Stimulated activated naive CD4-positive, alpha-beta T cell treated with Interleukin-2 at 50 U/mL for 16 hours (primary cell): ENCODE measurements at regions not wholly inside any gene's neighbourhood (a gene's known extent, or its start where the extent isn't known, plus 50 kb on each side); places are given as distances from the start of the nearest gene placed in this dataset.
"Not testable (repeated sequence)": the region's sequence is repeated elsewhere in the genome, so short reads cannot be mapped to it uniquely, and the experiment has no call there.

Experiments
- DNase-seq: peaks from one replicate; lab custom pipeline; 2025; lab: John Stamatoyannopoulos, UW

GRCh38 chr7:142534726-142535122 is 214.5 kb upstream of the PRSS1 start:
- DNase-seq: no peak

GRCh38 chr7:142533920-142534319 is 215.4 kb upstream of the PRSS1 start:
- no peak for DNase-seq

- DNase-seq: no peak
Measured at GRCh38 chr7:142529591-142529990, 219.7 kb upstream of the PRSS1 start.

- no peak for DNase-seq
Measured at GRCh38 chr7:142528608-142529408, 220.5 kb upstream of the PRSS1 start.

- no peak for DNase-seq
Measured at GRCh38 chr7:142523821-142524460, 225.3 kb upstream of the PRSS1 start.

- DNase-seq: no peak
Measured at GRCh38 chr7:142522735-142523134, 226.5 kb upstream of the PRSS1 start.

- not testable (repeated sequence) for DNase-seq
Measured at GRCh38 chr7:142520885-142521284, 228.4 kb upstream of the PRSS1 start.

GRCh38 chr7:142520455-142520854 is 228.8 kb upstream of the PRSS1 start:
- not testable (repeated sequence) for DNase-seq

- DNase-seq: no peak
Measured at GRCh38 chr7:142519079-142520078, 229.9 kb upstream of the PRSS1 start.

- DNase-seq: peak; percentile 13
Measured at GRCh38 chr7:142516038-142516501, 233.2 kb upstream of the PRSS1 start.

- DNase-seq: not testable (repeated sequence)
Measured at GRCh38 chr7:142514716-142515115, 234.6 kb upstream of the PRSS1 start.

GRCh38 chr7:142513178-142513955 is 235.9 kb upstream of the PRSS1 start:
- no peak for DNase-seq

- no peak for DNase-seq
Measured at GRCh38 chr7:142511801-142512200, 237.5 kb upstream of the PRSS1 start.

GRCh38 chr7:142511374-142511773 is 237.9 kb upstream of the PRSS1 start:
- DNase-seq: no peak

- not testable (repeated sequence) for DNase-seq
Measured at GRCh38 chr7:142509235-142509634, 240.0 kb upstream of the PRSS1 start.

GRCh38 chr7:142508251-142508650 is 241.0 kb upstream of the PRSS1 start:
- no peak for DNase-seq

- DNase-seq: no peak
Measured at GRCh38 chr7:142507799-142508198, 241.5 kb upstream of the PRSS1 start.

GRCh38 chr7:142507066-142507465 is 242.2 kb upstream of the PRSS1 start:
- DNase-seq: not testable (repeated sequence)

- DNase-seq: no peak
Measured at GRCh38 chr7:142506601-142507000, 242.7 kb upstream of the PRSS1 start.

GRCh38 chr7:142503949-142504348 is 245.3 kb upstream of the PRSS1 start:
- DNase-seq: not testable (repeated sequence)

GRCh38 chr7:142503036-142503435 is 245.2 kb upstream of the PRSS58 start:
- DNase-seq: no peak
